HG03196 (cell line): ENCODE measurements at regions not wholly inside any gene's neighbourhood (a gene's known extent, or its start where the extent isn't known, plus 50 kb on each side); places are given as distances from the start of the nearest gene placed in this dataset.

ENCODE experiments used
- ATAC-seq: cut with Tn5 transposase; IDR thresholded peaks from one replicate; pipeline ENCODE4 v1.9.1; 2021; ENCODE audit not compliant: unreplicated experiment

DNA sequence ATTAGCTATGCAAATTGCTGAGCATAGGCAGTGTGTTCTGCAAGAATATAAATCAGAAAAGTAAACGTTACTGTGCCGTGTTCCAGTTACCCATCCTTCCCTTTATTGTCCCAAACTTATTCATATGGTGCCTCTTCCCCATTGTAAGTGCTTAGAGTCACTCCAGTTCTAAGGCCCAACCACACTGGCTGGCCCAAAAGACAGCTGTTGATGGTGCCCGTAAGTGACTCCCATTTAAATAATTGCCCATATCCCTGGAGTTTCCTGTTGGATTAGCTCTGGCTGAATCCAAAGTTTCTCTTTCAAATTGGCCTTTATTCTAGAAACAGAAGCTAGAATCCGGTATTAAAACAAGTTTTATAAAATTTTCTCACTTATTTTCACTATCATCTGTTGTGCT, 400.1 kb upstream of the DDHD1 start:
- ATAC-seq = no peak

DNA sequence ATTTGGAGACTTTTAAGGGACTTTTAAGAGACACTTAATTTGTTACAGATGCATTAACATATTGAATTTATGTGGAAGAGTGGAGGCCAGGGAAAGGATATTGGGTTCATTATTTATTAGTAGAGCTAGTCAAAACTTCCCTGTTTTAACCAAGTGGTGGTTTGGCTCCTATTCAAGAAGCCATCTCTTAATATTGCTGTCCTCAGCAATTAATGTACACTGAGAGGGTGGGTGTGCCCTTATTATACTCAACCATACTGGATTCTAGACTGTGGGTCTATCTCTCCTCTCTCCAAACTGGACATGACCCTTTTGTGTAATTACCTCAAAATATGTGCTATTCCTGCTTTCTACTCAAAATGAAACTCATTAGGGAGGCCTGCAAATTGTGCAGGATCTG, 398.7 kb upstream of the DDHD1 start:
- no peak for ATAC-seq

DNA sequence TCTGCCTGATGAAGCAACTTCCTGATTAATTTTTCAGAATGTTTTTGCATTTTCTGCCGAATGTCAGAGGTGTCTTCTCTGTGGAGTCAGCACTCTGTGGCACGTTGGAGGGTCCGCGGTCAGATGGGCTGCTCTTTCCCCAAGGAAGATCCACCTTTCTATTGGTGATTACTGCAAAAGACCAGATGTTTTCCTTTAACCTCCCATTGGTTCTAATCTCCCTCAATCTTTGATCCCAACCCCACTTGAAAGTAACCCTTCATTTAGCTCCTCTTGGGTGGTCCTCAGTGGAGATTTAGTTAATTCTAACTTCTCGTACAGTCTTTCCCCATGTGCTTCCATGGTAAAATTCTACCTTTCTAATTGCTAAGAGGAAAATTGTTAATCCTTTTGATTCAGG, 397.7 kb upstream of the DDHD1 start:
- no peak for ATAC-seq

DNA sequence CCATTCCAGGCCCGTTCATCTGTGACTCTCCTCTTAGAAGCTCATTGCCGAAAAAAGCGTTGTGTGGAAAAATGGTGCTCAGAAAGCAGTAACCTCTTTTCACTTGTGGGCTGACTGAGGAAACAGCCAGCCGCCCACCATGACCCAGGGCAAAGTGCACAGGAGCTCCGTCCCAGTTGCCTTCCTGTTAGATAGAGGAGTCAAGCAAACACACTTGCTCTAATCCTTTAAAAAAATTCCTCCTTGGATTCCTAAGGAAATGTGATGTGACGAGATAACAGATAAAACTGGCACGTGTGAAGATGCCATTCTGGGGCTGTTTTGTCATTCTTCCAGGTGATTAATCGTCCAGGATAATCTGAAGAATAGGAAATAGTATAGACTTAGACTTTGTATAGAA, 396.8 kb upstream of the DDHD1 start:
- no peak for ATAC-seq

DNA sequence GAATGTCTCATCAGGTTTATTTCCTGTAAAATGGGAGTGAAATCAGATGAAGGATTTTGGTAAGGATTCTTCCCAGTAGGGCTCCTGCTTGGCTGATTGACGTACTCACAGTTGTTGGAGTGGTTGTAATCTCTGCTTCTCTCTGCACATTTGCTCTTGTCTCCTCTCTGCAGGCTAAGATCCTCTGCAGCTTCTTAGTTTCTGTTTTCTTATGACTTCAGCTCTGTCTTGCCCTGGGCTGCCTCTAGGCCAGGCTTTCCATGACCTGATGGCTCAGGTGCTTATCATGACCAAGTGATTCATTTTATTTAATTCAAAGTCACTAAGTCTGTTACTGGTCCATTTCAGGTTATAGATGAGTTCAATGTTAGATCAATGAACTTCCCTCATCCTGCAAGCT, 394.5 kb upstream of the DDHD1 start:
- no peak for ATAC-seq

DNA sequence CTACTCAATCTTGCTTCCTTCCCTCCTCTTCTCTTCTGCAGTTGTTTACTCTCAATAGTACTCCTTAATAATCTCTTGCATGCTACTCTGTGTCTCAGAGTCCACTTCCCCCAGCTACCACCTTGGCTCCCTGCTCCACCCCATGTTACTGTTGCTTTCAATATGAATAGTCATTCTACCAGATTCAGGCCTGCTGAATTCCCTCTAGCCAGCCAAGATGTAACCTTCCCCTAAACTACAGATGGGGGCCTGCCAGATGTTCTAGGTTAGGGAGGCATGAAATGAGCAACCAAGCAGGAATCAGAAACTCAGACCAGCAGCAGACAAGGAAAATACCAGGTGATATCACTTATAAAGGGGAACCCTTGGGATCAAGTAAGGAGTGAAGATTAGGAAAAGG, 392.1 kb upstream of the DDHD1 start:
- ATAC-seq = peak; percentile 83

DNA sequence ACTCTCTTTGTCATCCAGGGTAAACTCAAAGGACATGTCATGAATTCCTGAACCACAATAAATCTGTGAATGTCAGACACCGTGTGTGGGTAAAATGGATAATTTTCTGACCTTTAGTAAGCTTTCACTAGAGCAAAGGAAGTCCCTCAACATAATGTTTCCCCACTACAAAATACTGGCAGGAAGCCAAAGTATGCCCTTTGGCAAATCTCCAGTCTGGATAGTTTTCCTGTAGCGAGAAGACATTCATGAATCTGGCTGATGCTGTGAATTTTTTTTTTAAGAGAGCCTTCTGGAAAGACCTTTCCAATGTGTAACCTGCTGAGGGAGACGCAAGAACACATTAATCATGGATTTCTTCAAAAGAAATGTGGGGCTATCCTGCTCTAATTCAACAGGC, 389.6 kb upstream of the DDHD1 start:
- no peak for ATAC-seq

DNA sequence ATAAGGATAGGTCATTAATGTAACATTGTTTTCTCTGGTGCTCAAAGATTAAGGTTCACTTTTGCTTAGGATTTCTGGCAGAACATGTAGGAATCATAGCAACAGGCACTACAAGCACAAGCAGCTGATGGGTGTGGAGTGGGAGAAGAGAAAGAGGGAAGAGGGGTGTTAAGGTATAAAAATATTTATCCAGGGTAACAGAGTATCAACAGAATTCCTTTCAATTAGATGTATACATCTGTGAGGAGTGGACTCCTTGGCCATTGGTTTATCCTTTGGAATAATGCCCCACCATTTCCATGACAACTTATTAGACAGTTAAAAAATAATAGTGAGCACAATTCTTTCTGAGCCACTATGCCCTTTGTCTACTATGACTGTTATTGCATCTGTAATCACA, 388.3 kb upstream of the DDHD1 start:
- ATAC-seq = no peak

DNA sequence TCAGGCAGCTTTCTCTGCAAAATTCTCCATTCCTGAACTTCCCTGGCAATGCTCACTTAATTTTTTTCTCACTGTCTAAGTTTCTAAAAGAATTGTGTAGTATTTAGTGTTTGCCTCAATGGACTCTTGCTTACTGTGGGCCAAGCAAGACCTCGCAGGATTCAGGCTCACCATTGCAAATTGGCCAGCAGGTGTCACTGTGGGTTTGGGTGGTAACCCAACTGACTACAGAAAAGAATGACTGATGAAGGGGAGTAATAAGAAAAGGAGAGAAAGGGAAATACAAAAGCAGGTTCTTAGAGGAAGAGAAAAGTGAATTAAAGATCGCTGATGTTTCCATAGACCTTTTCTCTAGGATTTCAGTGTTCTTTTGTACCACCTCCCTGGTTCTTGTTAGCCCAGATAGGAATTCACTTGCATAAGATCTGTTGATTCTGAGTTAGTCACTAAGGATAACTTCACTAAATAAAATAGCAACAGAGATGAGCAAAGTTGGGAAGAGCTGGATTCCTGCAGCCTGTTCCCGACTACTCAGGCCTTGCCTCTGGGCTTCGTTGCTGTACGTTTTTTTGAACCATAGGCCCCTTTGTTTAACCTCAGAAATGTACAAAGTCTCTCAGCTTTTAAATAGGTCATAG, 386.5 kb upstream of the DDHD1 start:
- no peak for ATAC-seq

DNA sequence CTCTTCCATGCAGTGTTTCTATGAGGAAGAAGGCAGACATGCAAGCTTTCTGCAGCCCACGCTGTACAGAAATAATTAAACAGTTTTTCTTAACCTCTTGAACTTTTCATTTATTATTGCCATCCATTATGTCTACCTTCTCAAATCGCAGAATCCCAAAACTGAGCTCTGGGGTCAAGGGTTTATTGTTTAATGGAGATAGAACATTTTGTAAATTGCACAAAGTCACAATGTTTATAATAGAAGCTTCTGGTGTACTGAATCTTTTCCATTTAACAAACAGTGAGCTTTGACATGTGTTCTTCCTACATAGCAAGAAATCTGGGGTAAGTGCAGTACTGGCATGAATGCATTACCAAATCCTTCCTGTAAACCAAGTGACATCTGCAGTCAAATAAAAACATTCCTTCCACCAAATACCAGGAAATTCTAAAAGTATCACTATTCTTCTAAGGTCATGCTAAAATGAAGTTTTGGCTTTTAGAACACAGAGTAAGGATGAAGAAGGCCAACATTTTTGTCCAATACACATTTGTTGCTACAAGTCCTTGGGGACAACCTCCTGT, 385.3 kb upstream of the DDHD1 start:
- ATAC-seq = no peak

DNA sequence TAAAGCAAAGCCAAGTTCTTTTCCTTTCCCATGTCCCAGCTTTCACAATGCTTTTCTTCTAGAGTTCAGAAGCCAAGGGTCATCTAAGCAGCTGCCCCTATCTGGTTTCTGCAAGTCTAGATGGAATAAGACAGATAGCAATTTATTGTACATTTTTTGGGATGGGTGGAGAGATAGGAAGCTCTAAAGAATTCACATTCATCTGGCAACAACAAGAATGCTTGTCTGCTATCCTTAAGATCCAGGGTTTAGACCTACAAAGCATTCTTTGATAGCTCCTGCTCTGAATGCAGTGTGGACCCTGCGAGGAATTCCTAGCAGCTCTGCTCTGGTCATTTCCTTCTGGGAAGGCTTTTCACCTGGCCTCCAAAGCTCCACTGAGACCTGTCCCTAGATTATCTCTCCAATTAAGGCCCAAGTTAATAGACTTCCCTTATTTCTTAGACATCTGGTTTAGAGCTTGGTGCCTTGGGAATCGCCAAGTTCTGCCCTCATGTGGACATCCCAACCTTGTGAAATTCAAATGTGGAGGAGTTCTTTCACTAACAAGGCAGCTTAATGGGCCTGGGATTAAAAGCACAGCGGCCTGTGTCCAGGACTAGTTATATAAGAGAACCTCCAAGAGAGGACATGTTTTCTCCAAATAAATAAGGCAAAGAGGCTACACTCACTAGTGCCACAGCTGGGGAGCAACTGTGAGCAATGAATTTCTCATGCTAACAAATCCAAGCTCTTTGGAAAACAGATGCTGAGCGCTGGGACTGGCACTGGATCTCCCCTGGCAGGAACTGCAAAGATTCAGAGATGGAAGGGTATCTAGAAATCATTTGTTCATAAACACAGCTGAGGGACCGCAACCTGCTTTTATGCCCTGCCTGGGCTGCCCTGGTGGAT, 384.5 kb upstream of the DDHD1 start:
- ATAC-seq = no peak

DNA sequence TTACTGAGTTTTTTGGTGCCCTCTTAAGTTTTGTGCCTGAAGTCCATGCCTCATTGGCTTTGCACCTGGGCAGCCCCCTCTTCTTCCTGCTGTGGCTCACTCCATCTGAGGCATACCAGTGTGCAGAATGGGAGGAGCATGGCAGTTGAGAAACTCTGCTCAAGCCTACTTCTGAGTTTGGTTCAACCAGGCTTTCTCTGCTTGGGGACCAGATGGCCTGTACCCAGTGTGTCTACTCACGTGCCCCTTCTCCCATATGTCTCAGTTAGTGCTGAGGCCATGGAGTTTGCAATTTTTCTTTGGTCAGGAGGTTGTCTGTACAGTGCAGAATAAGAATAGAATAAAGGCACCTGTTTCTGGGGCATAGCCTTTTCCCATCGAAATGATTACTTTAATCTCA, 383.3 kb upstream of the DDHD1 start:
- no peak for ATAC-seq

DNA sequence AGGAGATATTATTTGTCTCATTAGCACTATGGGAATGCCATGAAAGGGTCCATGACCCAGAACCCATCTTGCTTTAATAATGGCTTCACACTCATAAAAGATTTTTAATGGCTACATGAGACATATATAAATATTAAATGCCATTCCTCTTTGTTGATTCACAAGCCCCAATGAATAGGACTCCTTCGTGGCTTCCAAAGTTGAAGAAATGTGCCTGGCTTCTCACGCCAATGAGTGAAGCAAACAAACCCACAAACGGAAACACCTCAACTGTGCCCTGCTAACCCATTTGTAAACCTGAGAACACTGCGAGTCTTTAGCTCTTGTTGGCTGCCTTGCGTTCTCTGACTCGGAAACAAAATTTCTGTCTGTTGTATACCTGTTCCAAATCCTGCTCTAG, 381.7 kb upstream of the DDHD1 start:
- no peak for ATAC-seq

DNA sequence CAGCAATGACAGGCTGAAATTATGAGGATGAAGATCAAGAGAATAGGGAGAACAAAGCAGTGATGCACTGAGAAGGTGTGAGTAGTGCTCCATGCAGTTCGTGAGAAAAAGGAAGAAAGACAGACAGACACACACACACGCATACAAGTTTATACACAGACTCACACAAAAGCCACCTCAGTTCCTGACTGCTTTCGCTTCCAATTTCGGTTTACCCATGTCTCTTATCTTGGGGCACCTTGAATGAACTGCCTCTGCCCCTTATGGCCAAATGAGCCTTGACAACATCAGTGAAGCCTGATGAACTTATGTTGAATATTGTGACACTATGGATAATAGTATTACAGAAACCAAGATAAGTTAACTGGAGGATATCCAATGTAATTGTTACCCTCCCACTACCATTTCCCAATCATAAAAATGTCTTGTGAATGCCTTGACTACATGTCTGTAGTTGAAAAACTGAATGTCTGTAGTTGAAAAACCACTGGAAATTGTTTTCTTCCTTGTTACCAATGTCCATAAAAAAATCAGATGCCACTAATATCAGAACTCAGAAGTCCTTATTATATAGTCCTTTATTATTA, 380.4 kb upstream of the DDHD1 start:
- no peak for ATAC-seq

DNA sequence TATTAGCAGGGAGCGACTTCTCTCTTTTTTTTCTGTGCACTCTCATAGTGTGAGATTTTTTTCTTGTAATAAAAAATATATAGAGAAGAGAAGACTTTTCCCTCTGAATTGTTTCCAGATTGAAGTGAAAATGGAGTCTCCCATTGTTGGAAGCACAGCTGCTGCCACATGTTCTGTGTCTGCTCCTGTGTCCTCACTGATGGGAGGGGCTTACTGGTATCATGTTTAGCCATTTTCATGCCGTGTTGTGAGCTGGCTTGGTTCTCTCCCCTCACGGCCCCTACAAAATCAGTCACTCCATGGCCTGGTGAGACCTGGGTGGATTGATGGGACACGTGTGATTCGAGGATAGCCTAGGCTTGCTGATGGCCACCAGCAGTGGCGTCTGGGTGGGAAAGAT, 379.7 kb upstream of the DDHD1 start:
- ATAC-seq = no peak

DNA sequence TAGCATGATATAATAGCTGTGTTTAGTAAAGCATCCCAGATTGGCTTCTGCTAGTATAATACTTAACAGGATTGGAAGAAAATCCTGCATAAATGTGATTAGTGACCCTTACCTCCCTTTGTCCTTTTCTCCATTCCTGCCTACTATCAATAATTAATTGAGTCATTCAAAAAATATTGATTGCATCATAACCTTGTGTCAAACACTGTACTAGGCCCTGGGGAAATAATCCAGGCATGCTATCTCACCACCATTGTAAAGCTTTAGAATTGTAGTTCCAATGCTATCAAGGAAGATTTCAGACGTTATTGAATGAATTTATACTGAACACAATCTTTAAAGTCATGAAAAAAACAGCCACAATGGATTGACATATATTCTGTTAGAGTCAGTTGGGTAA, 378.6 kb upstream of the DDHD1 start:
- ATAC-seq = no peak

DNA sequence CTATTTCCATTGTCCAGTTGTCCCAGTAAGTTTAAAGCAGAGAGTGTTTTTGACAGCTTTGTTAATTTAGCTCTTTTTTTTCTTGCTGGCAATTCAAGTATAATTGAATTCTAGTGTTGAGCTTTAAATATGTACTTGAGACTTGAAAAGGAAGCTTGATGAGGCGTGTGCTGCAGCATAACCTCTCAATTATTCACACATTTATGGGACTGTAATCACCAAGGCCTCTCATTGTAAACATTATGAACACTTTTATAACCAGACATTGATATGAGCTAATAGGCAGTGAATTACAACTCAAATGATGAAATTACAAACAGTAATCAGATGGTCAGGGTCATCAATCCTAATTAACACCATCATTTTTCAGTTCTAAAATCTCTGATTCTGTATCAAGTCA, 378.0 kb upstream of the DDHD1 start:
- ATAC-seq = no peak

DNA sequence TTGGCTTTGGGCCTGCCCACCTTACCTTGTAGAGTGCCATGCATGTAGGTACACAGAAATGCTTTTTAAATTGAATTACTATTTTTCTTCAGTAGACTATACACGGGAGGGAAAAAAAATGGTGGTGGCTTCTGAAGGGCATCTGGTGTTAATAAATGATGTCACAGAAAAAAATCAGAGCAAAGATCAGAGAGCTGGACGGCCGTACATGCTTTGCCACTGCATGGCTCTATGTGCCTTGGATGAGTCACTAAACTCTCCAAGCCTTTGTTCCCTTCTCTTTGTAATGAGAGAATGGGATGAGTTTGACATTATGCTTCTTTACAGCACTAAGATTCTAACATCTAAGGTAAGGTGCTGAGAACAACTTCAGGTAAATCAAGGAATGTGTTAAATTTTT, 376.4 kb upstream of the DDHD1 start:
- no peak for ATAC-seq

DNA sequence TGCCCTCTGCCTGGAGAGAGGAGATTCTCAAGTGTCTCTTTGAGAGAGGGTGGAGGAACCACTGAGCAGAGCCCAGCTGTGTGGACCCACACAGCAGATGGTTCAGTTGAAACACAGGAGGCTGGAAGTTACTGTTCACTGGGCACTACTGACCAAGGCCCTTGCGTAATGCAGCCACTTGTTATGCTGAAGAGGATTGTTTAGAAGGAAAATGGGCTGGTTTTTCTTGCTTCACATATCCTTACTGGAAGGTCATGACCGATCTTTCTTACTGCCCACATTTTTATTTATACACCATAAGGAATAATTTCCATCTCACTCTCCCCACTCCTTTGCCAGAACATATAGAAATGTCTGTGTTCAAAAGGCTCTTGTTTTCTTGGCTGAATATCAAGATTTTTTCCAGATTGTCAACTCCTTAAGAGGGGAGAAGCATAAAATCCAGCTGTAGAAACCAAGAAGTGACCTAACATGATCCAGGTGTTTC, 375.1 kb upstream of the DDHD1 start:
- no peak for ATAC-seq

DNA sequence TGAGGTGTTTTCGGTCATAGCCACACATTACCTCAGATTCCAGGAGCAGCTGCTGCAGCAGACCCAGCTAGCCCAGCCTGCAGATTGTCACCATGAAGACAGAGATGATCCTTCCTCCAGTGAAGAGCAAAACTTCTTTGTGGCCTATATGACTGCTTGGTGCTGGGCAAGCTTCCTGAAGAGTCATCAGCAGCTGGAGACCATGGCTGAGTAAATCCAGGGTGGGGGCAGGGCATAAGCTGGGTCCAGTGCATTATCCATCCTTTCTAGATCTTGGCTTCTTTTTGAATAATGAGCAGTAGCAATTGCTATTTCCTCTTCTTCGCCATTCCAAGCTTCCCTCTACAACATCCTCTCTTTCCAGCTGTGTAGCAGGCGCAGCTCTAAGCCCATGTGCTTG, 373.1 kb upstream of the DDHD1 start:
- ATAC-seq = no peak

DNA sequence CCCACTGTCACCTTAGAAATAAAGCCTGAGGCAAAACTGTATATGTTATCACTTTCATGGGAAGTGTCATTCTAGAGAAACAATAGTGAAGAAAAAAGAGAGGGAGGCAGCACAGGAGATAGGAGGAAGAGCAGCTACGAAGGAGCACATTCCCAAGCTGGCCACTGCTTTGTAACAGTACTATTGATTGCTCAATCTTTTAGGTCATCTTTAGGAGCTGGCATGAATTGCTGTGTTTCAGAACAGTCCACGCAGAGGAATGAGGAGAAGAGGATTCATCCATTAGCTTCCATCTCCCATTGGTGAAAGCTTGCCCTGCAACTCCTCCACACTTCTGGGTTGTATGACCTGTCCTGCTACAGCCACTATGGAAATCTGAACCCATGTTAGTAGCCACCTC, 372.5 kb upstream of the DDHD1 start:
- no peak for ATAC-seq

DNA sequence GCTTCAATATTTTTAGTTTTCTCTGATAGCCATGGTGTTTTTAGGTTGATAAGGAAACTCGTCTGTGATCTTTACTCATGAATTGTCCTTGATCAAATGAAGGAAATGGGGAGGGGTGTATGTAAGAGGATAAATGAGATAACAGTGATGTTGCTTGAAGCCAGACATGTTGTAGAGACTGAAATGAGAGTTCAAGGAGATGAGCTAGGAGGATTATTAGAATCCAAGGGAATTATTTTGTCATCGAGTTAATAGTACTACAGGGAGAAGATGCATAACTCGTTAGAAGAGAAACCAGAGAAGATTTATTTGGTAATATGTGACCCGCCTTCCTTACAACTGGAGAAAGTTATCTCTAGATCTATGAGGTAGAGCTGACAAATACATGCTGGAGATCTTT, 371.3 kb upstream of the DDHD1 start:
- no peak for ATAC-seq
